ENCODE measurements at regions not wholly inside any gene's neighbourhood (a gene's known extent, or its start where the extent isn't known, plus 50 kb on each side); places are given as distances from the start of the nearest gene placed in this dataset.
"Not testable (repeated sequence)": the region's sequence is repeated elsewhere in the genome, so short reads cannot be mapped to it uniquely, and the experiment has no call there.

GRCh38 chrX:1137531-1137930, 74.9 kb downstream of the CRLF2 start:
- Histone ChIP-seq H3K9me2 (replicated peaks; ENCODE audit: control insufficient read depth, low read length) (no peaks in the 10 kb centered on the region), H3K79me2 (ENCODE audit: control insufficient read depth, low read length) (no peaks in the 10 kb centered on the region), H3K27me3 (ENCODE audit: control insufficient read depth, low read length) (no peaks in the 10 kb centered on the region), H3F3A (ENCODE audit: control insufficient read depth, insufficient read depth) (no peaks in the 10 kb centered on the region), H3K27ac (ENCODE audit: low read depth, low read length) (no peak overlapping the region), H3K9me3 (ENCODE audit: control insufficient read depth, insufficient read depth, low read length) (no peaks in the 10 kb centered on the region), H3K4me2 (ENCODE audit: low read length) (no peak overlapping the region), H3K4me3 (ENCODE audit: low read length) (no peak overlapping the region), H3K4me1 (ENCODE audit: control insufficient read depth, low read length) (no peaks in the 10 kb centered on the region), H3K36me3 (ENCODE audit: control insufficient read depth, low read length) (no peaks in the 10 kb centered on the region), H4K20me1 (ENCODE audit: control insufficient read depth, insufficient read depth, low read depth, low read length) (no peaks in the 10 kb centered on the region)
- TF ChIP-seq EZH2phosphoT487 (IDR thresholded peaks at IDR 0.05; ENCODE audit: borderline replicate concordance, low read length) = no peak
- TF ChIP-seq, protein P1, sequence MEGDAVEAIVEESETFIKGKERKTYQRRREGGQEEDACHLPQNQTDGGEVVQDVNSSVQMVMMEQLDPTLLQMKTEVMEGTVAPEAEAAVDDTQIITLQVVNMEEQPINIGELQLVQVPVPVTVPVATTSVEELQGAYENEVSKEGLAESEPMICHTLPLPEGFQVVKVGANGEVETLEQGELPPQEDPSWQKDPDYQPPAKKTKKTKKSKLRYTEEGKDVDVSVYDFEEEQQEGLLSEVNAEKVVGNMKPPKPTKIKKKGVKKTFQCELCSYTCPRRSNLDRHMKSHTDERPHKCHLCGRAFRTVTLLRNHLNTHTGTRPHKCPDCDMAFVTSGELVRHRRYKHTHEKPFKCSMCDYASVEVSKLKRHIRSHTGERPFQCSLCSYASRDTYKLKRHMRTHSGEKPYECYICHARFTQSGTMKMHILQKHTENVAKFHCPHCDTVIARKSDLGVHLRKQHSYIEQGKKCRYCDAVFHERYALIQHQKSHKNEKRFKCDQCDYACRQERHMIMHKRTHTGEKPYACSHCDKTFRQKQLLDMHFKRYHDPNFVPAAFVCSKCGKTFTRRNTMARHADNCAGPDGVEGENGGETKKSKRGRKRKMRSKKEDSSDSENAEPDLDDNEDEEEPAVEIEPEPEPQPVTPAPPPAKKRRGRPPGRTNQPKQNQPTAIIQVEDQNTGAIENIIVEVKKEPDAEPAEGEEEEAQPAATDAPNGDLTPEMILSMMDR (IDR thresholded peaks at IDR 0.05; ENCODE audit: low read depth, low read length, poor library complexity, severe bottlenecking) = no peak

DNA sequence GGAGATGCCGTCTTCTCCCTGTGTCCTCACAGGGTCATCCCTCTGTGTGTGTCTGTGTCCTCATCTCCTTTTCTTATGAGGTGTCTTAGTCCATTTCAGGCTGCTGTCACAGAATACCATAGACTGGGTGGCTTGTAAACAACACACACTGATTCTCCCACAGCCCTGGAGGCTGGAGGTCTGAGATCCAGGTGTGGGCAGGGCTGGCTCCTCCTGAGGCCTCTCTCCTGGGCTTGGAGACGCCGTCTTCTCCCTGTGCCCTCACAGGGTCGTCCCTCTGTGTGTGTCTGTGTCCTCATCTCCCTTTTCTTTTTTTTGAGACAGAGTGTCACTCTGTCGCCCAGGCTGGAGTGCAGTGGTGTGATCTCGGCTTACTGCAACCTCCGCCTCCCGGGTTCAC, 75.9 kb downstream of the CRLF2 start:
- not testable (repeated sequence) for H3K27me3 ChIP-seq (ENCODE audit: control insufficient read depth, low read length); H3K4me1 ChIP-seq (ENCODE audit: control insufficient read depth, low read length); H3K4me2 ChIP-seq (ENCODE audit: low read length); H3K9me2 ChIP-seq (replicated peaks; ENCODE audit: control insufficient read depth, low read length); H3K36me3 ChIP-seq (ENCODE audit: control insufficient read depth, low read length); H3K9me3 ChIP-seq (ENCODE audit: control insufficient read depth, insufficient read depth, low read length); H3K79me2 ChIP-seq (ENCODE audit: control insufficient read depth, low read length); H3F3A ChIP-seq (ENCODE audit: control insufficient read depth, insufficient read depth); H3K27ac ChIP-seq (ENCODE audit: low read depth, low read length); H4K20me1 ChIP-seq (ENCODE audit: control insufficient read depth, insufficient read depth, low read depth, low read length); H3K4me3 ChIP-seq (ENCODE audit: low read length)

DNA sequence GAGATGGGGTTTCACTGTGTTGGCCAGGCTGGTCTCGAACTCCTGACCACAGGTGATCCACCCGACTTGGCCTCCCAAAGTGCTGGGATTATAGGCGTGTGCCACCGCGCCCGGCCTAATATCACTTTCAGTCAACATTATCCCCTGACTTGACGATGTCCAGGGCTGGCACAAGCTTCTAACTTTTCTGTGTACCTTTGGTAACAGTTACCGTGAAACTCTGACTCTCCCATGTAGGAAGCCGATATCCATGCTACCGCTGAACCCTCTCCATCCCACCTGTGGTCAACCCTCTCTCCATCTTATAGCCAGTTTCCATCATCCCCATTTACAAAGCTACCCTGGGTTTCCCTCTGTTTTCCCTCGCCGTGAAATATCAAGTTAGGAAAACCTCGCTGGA, 77.5 kb downstream of the CRLF2 start:
- Histone ChIP-seq H3F3A (ENCODE audit: control insufficient read depth, insufficient read depth) (no peaks in the 10 kb centered on the region), H3K27ac (ENCODE audit: low read depth, low read length) (no peak overlapping the region), H3K9me3 (ENCODE audit: control insufficient read depth, insufficient read depth, low read length) (no peaks in the 10 kb centered on the region), H3K36me3 (ENCODE audit: control insufficient read depth, low read length) (no peaks in the 10 kb centered on the region), H3K27me3 (ENCODE audit: control insufficient read depth, low read length) (no peaks in the 10 kb centered on the region), H3K79me2 (ENCODE audit: control insufficient read depth, low read length) (no peaks in the 10 kb centered on the region), H4K20me1 (ENCODE audit: control insufficient read depth, insufficient read depth, low read depth, low read length) (no peaks in the 10 kb centered on the region), H3K4me2 (ENCODE audit: low read length) (no peak overlapping the region), H3K4me1 (ENCODE audit: control insufficient read depth, low read length) (no peaks in the 10 kb centered on the region), H3K4me3 (ENCODE audit: low read length) (no peak overlapping the region), H3K9me2 (replicated peaks; ENCODE audit: control insufficient read depth, low read length) (no peaks in the 10 kb centered on the region)
- TF ChIP-seq, protein P1 (IDR thresholded peaks at IDR 0.05; ENCODE audit: low read depth, low read length, poor library complexity, severe bottlenecking) = no peak
- no peak for TF ChIP-seq EZH2phosphoT487 (IDR thresholded peaks at IDR 0.05; ENCODE audit: borderline replicate concordance, low read length)

GRCh38 chrX:1134156-1134555, 78.3 kb downstream of the CRLF2 start:
- Histone ChIP-seq H3K4me1 (ENCODE audit: control insufficient read depth, low read length) (no peaks in the 10 kb centered on the region), H3F3A (ENCODE audit: control insufficient read depth, insufficient read depth) (no peaks in the 10 kb centered on the region), H3K36me3 (ENCODE audit: control insufficient read depth, low read length) (no peaks in the 10 kb centered on the region), H3K4me2 (ENCODE audit: low read length) (no peak overlapping the region), H3K4me3 (ENCODE audit: low read length) (no peak overlapping the region), H3K79me2 (ENCODE audit: control insufficient read depth, low read length) (no peaks in the 10 kb centered on the region), H3K9me3 (ENCODE audit: control insufficient read depth, insufficient read depth, low read length) (peaks cover 4% of the 10 kb centered on the region; the same call in 1 of the 2 replicates), H3K27me3 (ENCODE audit: control insufficient read depth, low read length) (no peaks in the 10 kb centered on the region), H3K9me2 (replicated peaks; ENCODE audit: control insufficient read depth, low read length) (no peaks in the 10 kb centered on the region), H4K20me1 (ENCODE audit: control insufficient read depth, insufficient read depth, low read depth, low read length) (no peaks in the 10 kb centered on the region), H3K27ac (ENCODE audit: low read depth, low read length) (no peak overlapping the region)
- TF ChIP-seq EZH2phosphoT487 (IDR thresholded peaks at IDR 0.05; ENCODE audit: borderline replicate concordance, low read length) = no peak
- TF ChIP-seq, protein P1 (IDR thresholded peaks at IDR 0.05; ENCODE audit: low read depth, low read length, poor library complexity, severe bottlenecking) = no peak

Data from DOHH2 (cell line).